ENCODE measurements at regions not wholly inside any gene's neighbourhood (a gene's known extent, or its start where the extent isn't known, plus 50 kb on each side); places are given as distances from the start of the nearest gene placed in this dataset.

GRCh38 chr16:64742455-64743223 lies 379.2 kb downstream of the CDH11 start:
- Histone ChIP-seq H3K4me1 (ENCODE audit: control insufficient read depth, low read length) (no peaks in the 10 kb centered on the region), H3K4me3 (ENCODE audit: low read length) (no peak overlapping the region), H3K27ac (ENCODE audit: low read depth, low read length) (no peak overlapping the region), H3K4me2 (ENCODE audit: low read length) (no peak overlapping the region), H3K27me3 (ENCODE audit: control insufficient read depth, low read length) (no peaks in the 10 kb centered on the region), H4K20me1 (ENCODE audit: control insufficient read depth, insufficient read depth, low read depth, low read length) (no peaks in the 10 kb centered on the region), H3K9me3 (ENCODE audit: control insufficient read depth, insufficient read depth, low read length) (no peaks in the 10 kb centered on the region), H3K79me2 (ENCODE audit: control insufficient read depth, low read length) (no peaks in the 10 kb centered on the region), H3K9me2 (replicated peaks; ENCODE audit: control insufficient read depth, low read length) (no peaks in the 10 kb centered on the region), H3F3A (ENCODE audit: control insufficient read depth, insufficient read depth) (no peaks in the 10 kb centered on the region), H3K36me3 (ENCODE audit: control insufficient read depth, low read length) (no peaks in the 10 kb centered on the region)
- TF ChIP-seq CTCF (IDR thresholded peaks at IDR 0.05; ENCODE audit: low read depth, low read length, poor library complexity, severe bottlenecking) (no peak), EZH2phosphoT487 (IDR thresholded peaks at IDR 0.05; ENCODE audit: borderline replicate concordance, low read length) (no peak)

DNA sequence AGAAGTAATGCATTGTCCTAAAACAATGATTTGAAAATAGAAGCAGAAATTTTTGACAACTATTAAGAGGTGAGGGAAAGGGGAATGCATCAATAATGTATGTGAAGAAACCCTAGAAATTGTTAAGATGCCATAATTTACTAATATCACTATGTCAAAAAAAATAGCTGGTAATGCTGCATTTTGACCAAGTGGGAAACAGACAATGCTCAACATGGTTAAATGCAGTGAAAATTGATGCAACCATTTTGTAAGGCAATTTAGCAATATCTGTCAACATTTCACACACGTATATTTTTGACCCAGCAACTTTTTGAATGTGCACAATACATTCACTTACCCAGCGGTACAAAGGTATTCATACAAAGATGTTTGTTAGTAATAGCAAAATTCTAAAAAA lies 381.6 kb downstream of the CDH11 start:
- H3K9me3 ChIP-seq (ENCODE audit: control insufficient read depth, insufficient read depth, low read length): no peaks in the 10 kb centered on the region
- H3K36me3 ChIP-seq (ENCODE audit: control insufficient read depth, low read length): no peaks in the 10 kb centered on the region
- H4K20me1 ChIP-seq (ENCODE audit: control insufficient read depth, insufficient read depth, low read depth, low read length): no peaks in the 10 kb centered on the region
- TF ChIP-seq CTCF (IDR thresholded peaks at IDR 0.05; ENCODE audit: low read depth, low read length, poor library complexity, severe bottlenecking): no peak
- H3K27ac ChIP-seq (ENCODE audit: low read depth, low read length): no peak overlapping the region
- no peaks in the 10 kb centered on the region for H3K79me2 ChIP-seq (ENCODE audit: control insufficient read depth, low read length)
- H3K27me3 ChIP-seq (ENCODE audit: control insufficient read depth, low read length): no peaks in the 10 kb centered on the region
- H3K9me2 ChIP-seq (replicated peaks; ENCODE audit: control insufficient read depth, low read length): no peaks in the 10 kb centered on the region
- no peaks in the 10 kb centered on the region for H3F3A ChIP-seq (ENCODE audit: control insufficient read depth, insufficient read depth)
- no peak overlapping the region for H3K4me3 ChIP-seq (ENCODE audit: low read length)
- no peak overlapping the region for H3K4me2 ChIP-seq (ENCODE audit: low read length)
- H3K4me1 ChIP-seq (ENCODE audit: control insufficient read depth, low read length): no peaks in the 10 kb centered on the region

DNA sequence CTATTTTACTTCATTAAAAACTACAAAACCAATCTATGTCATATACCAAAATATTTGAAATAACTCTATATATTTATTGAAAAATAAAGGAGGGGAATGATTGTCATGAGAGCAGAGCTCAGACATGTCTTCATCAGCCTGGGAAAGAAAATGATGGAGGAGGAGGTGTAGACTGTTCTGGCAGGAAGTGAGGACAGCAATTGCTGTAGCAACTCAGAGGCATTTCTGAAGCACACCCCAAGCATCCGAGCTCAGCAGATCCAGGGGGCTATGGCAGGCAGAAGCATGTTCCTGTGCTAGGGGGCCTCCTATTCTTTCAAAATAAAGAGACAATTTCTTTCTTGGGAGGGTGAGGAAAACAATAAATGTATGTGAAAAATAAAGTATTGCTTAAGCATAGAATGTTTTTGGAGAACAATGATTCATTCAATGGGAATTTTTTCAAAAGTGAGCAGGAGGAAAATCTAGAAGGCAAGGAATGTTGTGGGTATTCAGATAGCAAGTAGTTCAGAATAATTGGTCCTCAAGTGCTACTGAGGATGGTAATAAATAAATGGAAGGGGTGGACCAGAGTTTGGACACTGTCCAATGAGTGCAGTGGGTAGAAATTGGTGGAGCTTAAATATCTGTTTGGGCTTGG lies 383.4 kb downstream of the CDH11 start:
- H3K27me3 ChIP-seq (ENCODE audit: control insufficient read depth, low read length): no peaks in the 10 kb centered on the region
- TF ChIP-seq CTCF (IDR thresholded peaks at IDR 0.05; ENCODE audit: low read depth, low read length, poor library complexity, severe bottlenecking) (no peak), EZH2phosphoT487 (IDR thresholded peaks at IDR 0.05; ENCODE audit: borderline replicate concordance, low read length) (no peak)
- no peak overlapping the region for H3K4me2 ChIP-seq (ENCODE audit: low read length)
- no peak overlapping the region for H3K4me3 ChIP-seq (ENCODE audit: low read length)
- no peaks in the 10 kb centered on the region for H3K36me3 ChIP-seq (ENCODE audit: control insufficient read depth, low read length)
- H3K9me3 ChIP-seq (ENCODE audit: control insufficient read depth, insufficient read depth, low read length): no peaks in the 10 kb centered on the region
- H3K4me1 ChIP-seq (ENCODE audit: control insufficient read depth, low read length): no peaks in the 10 kb centered on the region
- no peak overlapping the region for H3K27ac ChIP-seq (ENCODE audit: low read depth, low read length)
- no peaks in the 10 kb centered on the region for H3K9me2 ChIP-seq (replicated peaks; ENCODE audit: control insufficient read depth, low read length)
- no peaks in the 10 kb centered on the region for H4K20me1 ChIP-seq (ENCODE audit: control insufficient read depth, insufficient read depth, low read depth, low read length)
- no peaks in the 10 kb centered on the region for H3K79me2 ChIP-seq (ENCODE audit: control insufficient read depth, low read length)
- H3F3A ChIP-seq (ENCODE audit: control insufficient read depth, insufficient read depth): no peaks in the 10 kb centered on the region

All from DOHH2 (cell line).